SU-DHL-6 (cell line): ENCODE measurements at regions not wholly inside any gene's neighbourhood (a gene's known extent, or its start where the extent isn't known, plus 50 kb on each side); places are given as distances from the start of the nearest gene placed in this dataset.

Experiments used
- EZH2phosphoT487 ChIP-seq: fragments of 200-600 bp; sonication (generic), shearing (Covaris generic); conservative IDR thresholded peaks from 2 replicates; pipeline ENCODE4 v1.6.1; 2018; ENCODE audit warnings: mild to moderate bottlenecking, antibody characterized with exemption, low read length, moderate library complexity, mixed read lengths
- TF ChIP-seq, protein P1 (sequence below): fragments of 200-600 bp; sonication (generic); IDR thresholded peaks from one replicate; pipeline ENCODE4 v1.5.1; 2017; ENCODE audit warnings: antibody characterized with exemption, mild to moderate bottlenecking, low read length, moderate library complexity; ENCODE audit not compliant: insufficient read depth, poor library complexity, severe bottlenecking

- TF ChIP-seq, protein P1, sequence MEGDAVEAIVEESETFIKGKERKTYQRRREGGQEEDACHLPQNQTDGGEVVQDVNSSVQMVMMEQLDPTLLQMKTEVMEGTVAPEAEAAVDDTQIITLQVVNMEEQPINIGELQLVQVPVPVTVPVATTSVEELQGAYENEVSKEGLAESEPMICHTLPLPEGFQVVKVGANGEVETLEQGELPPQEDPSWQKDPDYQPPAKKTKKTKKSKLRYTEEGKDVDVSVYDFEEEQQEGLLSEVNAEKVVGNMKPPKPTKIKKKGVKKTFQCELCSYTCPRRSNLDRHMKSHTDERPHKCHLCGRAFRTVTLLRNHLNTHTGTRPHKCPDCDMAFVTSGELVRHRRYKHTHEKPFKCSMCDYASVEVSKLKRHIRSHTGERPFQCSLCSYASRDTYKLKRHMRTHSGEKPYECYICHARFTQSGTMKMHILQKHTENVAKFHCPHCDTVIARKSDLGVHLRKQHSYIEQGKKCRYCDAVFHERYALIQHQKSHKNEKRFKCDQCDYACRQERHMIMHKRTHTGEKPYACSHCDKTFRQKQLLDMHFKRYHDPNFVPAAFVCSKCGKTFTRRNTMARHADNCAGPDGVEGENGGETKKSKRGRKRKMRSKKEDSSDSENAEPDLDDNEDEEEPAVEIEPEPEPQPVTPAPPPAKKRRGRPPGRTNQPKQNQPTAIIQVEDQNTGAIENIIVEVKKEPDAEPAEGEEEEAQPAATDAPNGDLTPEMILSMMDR = no peak
- no peak for TF ChIP-seq EZH2phosphoT487
These were observed 292.9 kb downstream of the NSG2 start for GRCh38 chr5:174338185-174339010.
